ENCODE measurements at regions not wholly inside any gene's neighbourhood (a gene's known extent, or its start where the extent isn't known, plus 50 kb on each side); places are given as distances from the start of the nearest gene placed in this dataset.

GRCh38 chr10:47087667-47088066 lies 176.4 kb downstream of the PTPN20 start:
- TF ChIP-seq POLR2A (IDR thresholded peaks at IDR 0.05) (no peak), CTCF (IDR thresholded peaks at IDR 0.05) (no peak)
- intact Hi-C loops (cut with DNase I): no loop called here
- no peak overlapping the region for H3K27ac ChIP-seq
- DNase-seq: no peak
- H3K4me3 ChIP-seq (replicated peaks in 1 of 3): no peak overlapping the region
- no peaks in the 10 kb centered on the region for H3K36me3 ChIP-seq
- no peaks in the 10 kb centered on the region for H3K27me3 ChIP-seq
- no peaks in the 10 kb centered on the region for H3K4me1 ChIP-seq
- no peaks in the 10 kb centered on the region for H3K9me3 ChIP-seq

GRCh38 chr10:47088656-47089354 lies 177.6 kb downstream of the PTPN20 start:
- Histone ChIP-seq H3K4me3 (replicated peaks in 1 of 3) (no peak overlapping the region), H3K27ac (no peak overlapping the region), H3K27me3 (no peaks in the 10 kb centered on the region), H3K9me3 (no peaks in the 10 kb centered on the region), H3K4me1 (no peaks in the 10 kb centered on the region), H3K36me3 (no peaks in the 10 kb centered on the region)
- TF ChIP-seq CTCF (IDR thresholded peaks at IDR 0.05): no peak
- no peak for DNase-seq
- WGBS, 2 donors: 93 to 94% methylated on average over 10 of the region's 10 CpGs
- intact Hi-C loops (cut with DNase I): no loop called here

- DNase-seq: no peak
- TF ChIP-seq POLR2A (IDR thresholded peaks at IDR 0.05): no peak
- TF ChIP-seq CTCF (IDR thresholded peaks at IDR 0.05): no peak
- WGBS, 2 donors: 97 to 98% methylated on average over 3 of the region's 3 CpGs
- intact Hi-C loops (cut with DNase I): no loop called here
- H3K27ac ChIP-seq: no peak overlapping the region
- no peaks in the 10 kb centered on the region for H3K4me1 ChIP-seq
- no peaks in the 10 kb centered on the region for H3K9me3 ChIP-seq
- no peaks in the 10 kb centered on the region for H3K36me3 ChIP-seq
- H3K27me3 ChIP-seq: no peaks in the 10 kb centered on the region
- no peak overlapping the region for H3K4me3 ChIP-seq (replicated peaks in 1 of 3)
Observed at GRCh38 chr10:47090042-47090441, 178.8 kb downstream of the PTPN20 start.

GRCh38 chr10:47090903-47091302 lies 179.7 kb downstream of the PTPN20 start:
- DNase-seq: no peak
- H3K27ac ChIP-seq: no peak overlapping the region
- H3K36me3 ChIP-seq: no peaks in the 10 kb centered on the region
- no peak for TF ChIP-seq POLR2A (IDR thresholded peaks at IDR 0.05)
- WGBS, 2 donors: 52 to 65% methylated on average over 7 of the region's 7 CpGs
- H3K27me3 ChIP-seq: no peaks in the 10 kb centered on the region
- H3K4me1 ChIP-seq: no peaks in the 10 kb centered on the region
- no peaks in the 10 kb centered on the region for H3K9me3 ChIP-seq
- H3K4me3 ChIP-seq (replicated peaks in 1 of 3): no peak overlapping the region
- intact Hi-C loops (cut with DNase I): no loop called here

GRCh38 chr10:47091421-47091820 lies 180.2 kb downstream of the PTPN20 start:
- Histone ChIP-seq H3K9me3 (no peaks in the 10 kb centered on the region), H3K4me1 (no peaks in the 10 kb centered on the region), H3K36me3 (no peaks in the 10 kb centered on the region), H3K4me3 (replicated peaks in 1 of 3) (no peak overlapping the region), H3K27me3 (no peaks in the 10 kb centered on the region), H3K27ac (no peak overlapping the region)
- intact Hi-C loops (cut with DNase I): no loop called here
- DNase-seq: peak in 1 of 2 donors; percentile 55
- TF ChIP-seq CTCF (IDR thresholded peaks at IDR 0.05) (no peak), POLR2A (IDR thresholded peaks at IDR 0.05) (no peak)
- WGBS, 2 donors: 50 to 67% methylated on average over 2 of the region's 2 CpGs

Measured in thyroid gland (tissue), 4 donors.